ENCODE measurements at regions not wholly inside any gene's neighbourhood (a gene's known extent, or its start where the extent isn't known, plus 50 kb on each side); places are given as distances from the start of the nearest gene placed in this dataset.

DNA sequence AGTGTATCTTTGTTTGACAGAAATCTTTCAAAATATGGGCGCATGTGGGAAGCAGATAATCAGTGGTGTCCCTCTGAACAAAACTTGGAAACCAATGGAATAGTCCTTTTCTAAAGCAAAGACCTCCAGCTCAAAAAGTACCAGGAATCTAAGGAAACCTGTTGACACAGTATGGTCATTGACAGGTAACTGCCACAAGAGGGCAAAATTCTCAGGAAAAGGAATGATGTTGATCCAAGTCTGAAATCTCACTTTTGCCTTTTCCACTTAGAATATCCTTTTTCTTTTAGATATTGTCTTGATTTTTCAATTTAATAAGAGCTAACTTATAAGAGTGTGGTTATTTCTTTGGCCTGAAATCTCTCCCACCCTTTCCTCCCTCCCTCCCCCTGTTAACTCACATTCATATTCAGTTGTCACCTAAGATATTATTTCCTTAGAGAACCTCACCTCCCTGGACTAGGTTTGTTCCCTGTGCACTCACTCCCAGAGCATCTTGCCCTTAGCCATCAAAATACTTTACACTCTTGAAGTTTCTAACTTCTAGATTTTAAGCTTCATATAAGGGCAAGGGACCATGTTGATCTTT, 59.0 kb upstream of the BARX1 start:
- TF ChIP-seq, protein P1, sequence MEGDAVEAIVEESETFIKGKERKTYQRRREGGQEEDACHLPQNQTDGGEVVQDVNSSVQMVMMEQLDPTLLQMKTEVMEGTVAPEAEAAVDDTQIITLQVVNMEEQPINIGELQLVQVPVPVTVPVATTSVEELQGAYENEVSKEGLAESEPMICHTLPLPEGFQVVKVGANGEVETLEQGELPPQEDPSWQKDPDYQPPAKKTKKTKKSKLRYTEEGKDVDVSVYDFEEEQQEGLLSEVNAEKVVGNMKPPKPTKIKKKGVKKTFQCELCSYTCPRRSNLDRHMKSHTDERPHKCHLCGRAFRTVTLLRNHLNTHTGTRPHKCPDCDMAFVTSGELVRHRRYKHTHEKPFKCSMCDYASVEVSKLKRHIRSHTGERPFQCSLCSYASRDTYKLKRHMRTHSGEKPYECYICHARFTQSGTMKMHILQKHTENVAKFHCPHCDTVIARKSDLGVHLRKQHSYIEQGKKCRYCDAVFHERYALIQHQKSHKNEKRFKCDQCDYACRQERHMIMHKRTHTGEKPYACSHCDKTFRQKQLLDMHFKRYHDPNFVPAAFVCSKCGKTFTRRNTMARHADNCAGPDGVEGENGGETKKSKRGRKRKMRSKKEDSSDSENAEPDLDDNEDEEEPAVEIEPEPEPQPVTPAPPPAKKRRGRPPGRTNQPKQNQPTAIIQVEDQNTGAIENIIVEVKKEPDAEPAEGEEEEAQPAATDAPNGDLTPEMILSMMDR (IDR thresholded peaks at IDR 0.05; ENCODE audit: poor library complexity) = peak; percentile 70
- TF ChIP-seq EZH2 (IDR thresholded peaks at IDR 0.05; ENCODE audit: borderline replicate concordance) = no peak

All from hepatocyte (in vitro differentiated cells).